Neuron (in vitro differentiated cells): ENCODE measurements at regions not wholly inside any gene's neighbourhood (a gene's known extent, or its start where the extent isn't known, plus 50 kb on each side); places are given as distances from the start of the nearest gene placed in this dataset.

Experiments used
- H2AFZ ChIP-seq: one replicate; pipeline ENCODE4 v1.6.1; 2013; ENCODE audit warnings: low read depth, mild to moderate bottlenecking, inconsistent platforms, low read length, moderate library complexity
- H3K27me3 ChIP-seq: one replicate; pipeline ENCODE4 v1.6.1; 2013; ENCODE audit warnings: low read length; ENCODE audit not compliant: insufficient read depth
- H3K36me3 ChIP-seq: one replicate; pipeline ENCODE4 v1.6.1; 2013; ENCODE audit warnings: low read length; ENCODE audit not compliant: insufficient read depth
- H3K4me1 ChIP-seq: one replicate; pipeline ENCODE4 v1.6.1; 2013; ENCODE audit warnings: low read length; ENCODE audit not compliant: insufficient read depth
- H3K4me3 ChIP-seq: 2 replicates; pipeline ENCODE4 v1.5.1; 2013; ENCODE audit warnings: mild to moderate bottlenecking, low read length, moderate library complexity
- H3K9me3 ChIP-seq: one replicate; pipeline ENCODE4 v1.6.1; 2013; ENCODE audit warnings: low read length

- H3K4me1 ChIP-seq = no peaks in the 10 kb centered on the region
- H3K4me3 ChIP-seq = no peak overlapping the region
- H3K9me3 ChIP-seq = no peaks in the 10 kb centered on the region
- H3K27me3 ChIP-seq = peaks cover 7% of the 10 kb centered on the region
- no peaks in the 10 kb centered on the region for H3K36me3 ChIP-seq
- no peak overlapping the region for H2AFZ ChIP-seq
Measured at GRCh38 chr2:239601201-239601851, 200.5 kb upstream of the HDAC4 start.

GRCh38 chr2:239600650-239601049 lies 199.8 kb upstream of the HDAC4 start:
- H3K4me3 ChIP-seq = no peak overlapping the region
- no peaks in the 10 kb centered on the region for H3K4me1 ChIP-seq
- no peaks in the 10 kb centered on the region for H3K36me3 ChIP-seq
- no peak overlapping the region for H2AFZ ChIP-seq
- no peaks in the 10 kb centered on the region for H3K9me3 ChIP-seq
- H3K27me3 ChIP-seq = peaks cover 7% of the 10 kb centered on the region

DNA sequence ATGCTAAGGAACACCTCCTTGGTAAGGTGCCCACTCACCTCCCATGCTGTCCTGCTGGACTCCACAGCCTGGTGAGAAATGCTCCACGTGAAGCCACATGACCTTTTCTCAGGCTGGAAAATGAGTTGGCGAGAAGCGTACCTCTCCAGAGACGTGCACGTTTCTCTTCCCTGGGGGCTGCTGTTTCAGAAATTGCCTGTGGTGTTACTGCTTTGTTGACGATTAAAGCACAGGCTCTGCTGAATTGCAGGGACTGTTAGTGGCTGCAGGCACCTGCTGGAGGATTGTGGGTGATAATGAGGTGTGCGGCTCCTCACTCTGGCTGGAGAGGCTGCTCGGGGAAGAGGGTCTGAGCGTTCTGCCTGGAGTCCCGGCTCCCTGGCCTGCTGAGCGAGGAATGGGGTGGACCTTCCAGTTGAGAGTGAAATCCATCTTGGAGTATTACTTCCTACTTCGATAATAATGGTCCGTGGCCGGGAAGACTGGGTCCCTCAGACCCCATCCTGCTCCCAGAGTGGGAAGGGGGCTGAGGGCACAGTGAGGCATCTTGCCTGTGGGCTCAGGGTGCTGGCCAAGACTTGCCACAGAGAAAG lies 199.3 kb upstream of the HDAC4 start:
- Histone ChIP-seq H3K4me3 (no peak overlapping the region), H3K9me3 (no peaks in the 10 kb centered on the region), H3K36me3 (no peaks in the 10 kb centered on the region), H3K27me3 (peaks cover 7% of the 10 kb centered on the region), H2AFZ (no peak overlapping the region), H3K4me1 (no peaks in the 10 kb centered on the region)

GRCh38 chr2:239599299-239599698 lies 198.5 kb upstream of the HDAC4 start:
- Histone ChIP-seq H3K9me3 (no peaks in the 10 kb centered on the region), H3K4me1 (no peaks in the 10 kb centered on the region), H3K27me3 (peaks cover 7% of the 10 kb centered on the region), H2AFZ (no peak overlapping the region), H3K36me3 (no peaks in the 10 kb centered on the region), H3K4me3 (no peak overlapping the region)

DNA sequence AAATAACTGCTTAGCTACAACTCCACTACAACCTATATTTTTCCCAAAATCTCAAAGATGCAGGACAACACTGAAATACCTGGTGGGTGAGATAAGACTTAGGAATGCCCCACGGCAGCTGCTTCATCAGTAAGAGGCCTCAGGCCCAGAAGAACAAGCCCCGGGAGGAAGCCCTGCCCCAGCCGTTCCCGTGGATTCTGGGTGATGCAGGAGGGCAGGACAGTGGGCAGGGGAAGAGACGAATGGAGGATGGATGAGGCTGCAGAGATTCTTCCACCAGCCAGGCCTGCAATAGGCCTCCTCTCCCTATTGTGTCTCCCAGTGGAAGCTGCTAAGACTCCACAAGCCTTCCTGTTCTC lies 197.9 kb upstream of the HDAC4 start:
- H3K4me1 ChIP-seq = no peaks in the 10 kb centered on the region
- H2AFZ ChIP-seq = no peak overlapping the region
- H3K4me3 ChIP-seq = no peak overlapping the region
- H3K9me3 ChIP-seq = no peaks in the 10 kb centered on the region
- H3K36me3 ChIP-seq = no peaks in the 10 kb centered on the region
- peaks cover 7% of the 10 kb centered on the region for H3K27me3 ChIP-seq

GRCh38 chr2:239598011-239598731 lies 197.4 kb upstream of the HDAC4 start:
- Histone ChIP-seq H3K9me3 (no peaks in the 10 kb centered on the region), H3K4me1 (no peaks in the 10 kb centered on the region), H3K4me3 (no peak overlapping the region), H3K36me3 (no peaks in the 10 kb centered on the region), H2AFZ (no peak overlapping the region), H3K27me3 (peaks cover 7% of the 10 kb centered on the region)

DNA sequence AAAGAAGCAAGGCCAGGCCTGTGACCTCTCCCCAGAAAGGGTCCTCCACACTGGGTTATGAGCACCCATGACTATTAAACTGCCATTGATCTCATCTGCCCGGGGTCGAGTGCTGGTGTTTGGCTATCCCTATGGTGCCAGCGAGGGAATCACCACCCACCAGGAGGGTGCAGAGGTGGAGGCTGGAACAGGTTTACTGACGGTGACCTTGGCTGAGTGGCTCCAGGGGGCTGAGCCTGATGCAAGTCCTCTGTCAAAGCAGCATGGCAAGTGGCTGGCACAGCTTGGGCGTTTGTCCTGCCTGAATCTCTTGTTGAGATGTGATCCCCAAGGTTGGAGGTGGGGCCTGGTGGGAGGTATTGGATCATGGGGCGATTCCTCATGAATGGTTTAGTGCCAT lies 196.4 kb upstream of the HDAC4 start:
- no peaks in the 10 kb centered on the region for H3K4me1 ChIP-seq
- peaks cover 7% of the 10 kb centered on the region for H3K27me3 ChIP-seq
- H3K4me3 ChIP-seq = no peak overlapping the region
- no peaks in the 10 kb centered on the region for H3K9me3 ChIP-seq
- no peak overlapping the region for H2AFZ ChIP-seq
- H3K36me3 ChIP-seq = no peaks in the 10 kb centered on the region

DNA sequence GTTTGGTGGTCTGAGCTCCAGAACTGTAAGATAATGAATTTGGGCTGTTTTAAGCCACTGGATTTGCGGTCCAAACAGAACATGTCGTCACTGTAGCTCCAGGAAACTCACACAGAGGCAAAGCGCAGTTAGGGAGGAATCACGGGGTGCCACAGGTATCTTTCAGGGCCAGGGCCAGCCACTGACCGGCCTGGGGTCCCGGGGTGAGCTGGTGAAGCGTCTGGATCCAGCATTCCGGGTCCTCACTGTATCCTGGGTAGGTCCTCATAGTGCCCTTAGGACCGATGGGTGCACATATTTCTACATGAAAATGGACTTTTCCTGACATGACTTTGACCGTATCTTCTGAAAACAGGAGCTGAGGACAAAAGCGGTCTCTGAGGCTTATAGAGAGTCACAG lies 196.0 kb upstream of the HDAC4 start:
- H3K4me3 ChIP-seq = no peak overlapping the region
- no peaks in the 10 kb centered on the region for H3K4me1 ChIP-seq
- H3K36me3 ChIP-seq = no peaks in the 10 kb centered on the region
- H3K9me3 ChIP-seq = no peaks in the 10 kb centered on the region
- no peak overlapping the region for H2AFZ ChIP-seq
- peaks cover 7% of the 10 kb centered on the region for H3K27me3 ChIP-seq

DNA sequence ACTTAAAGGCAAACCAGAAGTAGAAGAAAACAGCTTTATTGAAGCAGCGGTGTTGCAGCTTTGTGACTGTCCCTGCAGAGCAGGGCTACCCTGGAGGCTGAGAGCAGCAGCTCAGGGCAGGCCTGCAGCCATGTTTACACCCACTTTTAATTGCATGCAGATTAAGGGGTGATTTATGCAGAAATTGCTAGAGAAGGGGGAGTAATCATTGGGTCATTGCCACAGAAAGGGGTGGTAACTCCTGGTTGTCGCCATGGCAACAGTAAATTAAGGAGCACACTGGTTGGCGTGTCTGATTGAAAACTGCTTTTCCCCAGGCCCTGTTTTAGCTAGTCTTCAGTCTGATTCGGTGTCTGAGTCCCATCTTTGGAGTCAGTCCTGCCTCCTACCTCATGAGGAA lies 195.4 kb upstream of the HDAC4 start:
- no peaks in the 10 kb centered on the region for H3K36me3 ChIP-seq
- no peak overlapping the region for H3K4me3 ChIP-seq
- H2AFZ ChIP-seq = no peak overlapping the region
- no peaks in the 10 kb centered on the region for H3K9me3 ChIP-seq
- H3K4me1 ChIP-seq = no peaks in the 10 kb centered on the region
- H3K27me3 ChIP-seq = peaks cover 5% of the 10 kb centered on the region

- H3K9me3 ChIP-seq = no peaks in the 10 kb centered on the region
- peaks cover 3% of the 10 kb centered on the region for H3K27me3 ChIP-seq
- no peaks in the 10 kb centered on the region for H3K4me1 ChIP-seq
- no peaks in the 10 kb centered on the region for H3K36me3 ChIP-seq
- H2AFZ ChIP-seq = no peak overlapping the region
- no peak overlapping the region for H3K4me3 ChIP-seq
Measured at GRCh38 chr2:239595726-239596125, 194.9 kb upstream of the HDAC4 start.

DNA sequence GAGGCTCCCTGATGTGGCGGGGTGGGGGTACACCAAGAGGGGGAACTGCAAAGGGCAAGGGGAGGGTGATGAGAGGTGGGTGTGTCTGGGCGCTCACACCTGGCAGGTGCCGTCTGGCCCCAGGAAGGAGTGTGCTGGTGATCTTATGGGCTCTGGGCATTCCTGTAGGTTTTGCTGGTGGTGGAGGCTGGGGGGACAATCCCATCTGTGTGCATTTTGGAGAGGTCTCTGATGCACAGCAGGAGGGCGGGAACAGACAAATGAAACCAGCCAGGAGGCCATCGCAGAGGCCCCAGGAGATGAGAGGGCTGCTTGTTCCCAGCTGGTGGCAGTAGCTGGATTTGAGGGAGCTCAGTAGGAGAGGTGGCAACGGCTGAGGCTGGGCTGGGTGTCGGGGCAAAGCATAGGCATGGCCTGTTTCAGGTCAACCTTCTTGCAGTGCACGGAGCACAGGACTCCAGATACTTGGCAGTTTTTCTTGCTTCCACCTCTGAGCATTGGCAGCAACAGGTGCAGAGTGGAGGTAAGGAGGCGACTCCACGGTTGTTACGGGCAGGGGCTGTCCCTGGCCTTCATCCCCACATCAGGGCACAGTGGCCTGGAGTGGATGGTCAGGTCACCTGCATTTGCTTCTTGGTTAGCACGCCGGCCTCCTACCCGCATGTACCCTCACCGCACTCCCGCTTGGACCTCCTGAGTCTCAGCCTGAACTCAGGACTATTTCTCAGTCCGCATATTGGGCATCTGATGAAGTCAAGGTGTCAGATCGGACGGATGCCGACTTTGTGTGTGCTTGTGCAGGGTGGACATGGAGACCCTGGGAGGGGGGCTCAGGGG lies 194.2 kb upstream of the HDAC4 start:
- no peak overlapping the region for H3K4me3 ChIP-seq
- H3K36me3 ChIP-seq = no peaks in the 10 kb centered on the region
- peaks cover 3% of the 10 kb centered on the region for H3K27me3 ChIP-seq
- no peaks in the 10 kb centered on the region for H3K9me3 ChIP-seq
- no peaks in the 10 kb centered on the region for H3K4me1 ChIP-seq
- no peak overlapping the region for H2AFZ ChIP-seq

DNA sequence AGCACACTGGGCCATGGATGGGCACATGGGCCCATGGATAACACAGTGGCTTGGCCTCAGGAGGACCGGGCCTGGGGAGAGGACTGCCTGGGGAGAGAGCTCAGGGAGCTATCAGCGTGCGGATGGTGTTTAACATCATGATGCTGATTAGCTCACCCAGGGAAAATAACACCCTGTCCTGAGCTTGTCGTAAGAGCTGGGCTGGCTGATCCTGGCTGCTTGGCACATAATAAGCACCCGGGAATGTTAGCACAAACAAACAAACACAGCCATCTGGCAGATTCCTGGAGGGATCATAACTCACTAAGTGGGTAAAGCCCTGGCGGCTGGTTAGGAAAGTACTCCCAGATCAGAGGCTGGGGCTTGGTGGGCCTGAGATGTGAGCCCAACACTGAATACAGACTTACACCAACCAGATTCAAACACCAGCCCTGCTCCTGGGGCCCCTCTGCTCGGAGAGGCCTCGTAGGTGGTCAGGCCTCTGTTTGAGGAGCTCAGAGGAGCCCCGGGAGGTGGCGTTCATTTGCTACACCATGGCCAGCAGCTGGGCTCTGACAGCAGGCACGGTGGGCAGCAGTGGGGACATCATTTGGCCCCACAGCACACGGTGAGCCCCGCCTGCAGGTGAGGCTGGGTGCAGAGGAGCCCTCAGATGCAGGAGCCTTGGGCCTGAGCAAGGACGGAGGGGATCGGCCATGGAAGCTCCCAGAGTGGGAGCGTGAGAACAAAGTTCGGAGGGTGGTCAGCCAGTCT lies 193.4 kb upstream of the HDAC4 start:
- Histone ChIP-seq H3K4me3 (no peak overlapping the region), H2AFZ (no peak overlapping the region), H3K36me3 (no peaks in the 10 kb centered on the region), H3K27me3 (peaks cover 3% of the 10 kb centered on the region), H3K9me3 (no peaks in the 10 kb centered on the region), H3K4me1 (no peaks in the 10 kb centered on the region)
